22Rv1 (cell line): ENCODE measurements at regions not wholly inside any gene's neighbourhood (a gene's known extent, or its start where the extent isn't known, plus 50 kb on each side); places are given as distances from the start of the nearest gene placed in this dataset.

Source experiments
- ZFX ChIP-seq: fragments of 450-650 bp; IDR thresholded peaks from 2 replicates; pipeline ENCODE4 v1.6.1; 2017; ENCODE audit warnings: antibody characterized with exemption, borderline replicate concordance
- TF ChIP-seq, protein P1 (sequence below): fragments of 450-650 bp; IDR thresholded peaks from 2 replicates; pipeline ENCODE4 v1.5.1; 2017; ENCODE audit warnings: mild to moderate bottlenecking

DNA sequence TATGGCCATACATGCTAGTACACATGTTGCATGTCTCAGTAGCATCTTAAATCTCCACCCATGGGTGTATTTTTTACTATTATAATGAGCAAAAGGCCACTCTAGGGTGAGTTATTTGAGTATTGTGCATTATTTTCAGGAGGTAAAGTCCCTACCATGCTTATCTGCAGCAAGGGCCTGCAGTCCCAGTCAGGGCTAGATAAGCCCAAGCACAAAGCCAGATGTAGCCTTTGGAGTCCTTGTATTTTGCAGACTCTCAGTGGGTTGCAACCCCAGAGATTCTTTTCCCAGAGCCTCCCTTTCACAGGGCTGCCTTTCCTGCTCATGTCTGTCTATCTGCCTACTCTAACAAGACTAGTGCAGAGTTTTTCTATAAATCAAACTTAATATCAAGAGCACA, 295.3 kb downstream of the IPO8 start:
- TF ChIP-seq, protein P1, sequence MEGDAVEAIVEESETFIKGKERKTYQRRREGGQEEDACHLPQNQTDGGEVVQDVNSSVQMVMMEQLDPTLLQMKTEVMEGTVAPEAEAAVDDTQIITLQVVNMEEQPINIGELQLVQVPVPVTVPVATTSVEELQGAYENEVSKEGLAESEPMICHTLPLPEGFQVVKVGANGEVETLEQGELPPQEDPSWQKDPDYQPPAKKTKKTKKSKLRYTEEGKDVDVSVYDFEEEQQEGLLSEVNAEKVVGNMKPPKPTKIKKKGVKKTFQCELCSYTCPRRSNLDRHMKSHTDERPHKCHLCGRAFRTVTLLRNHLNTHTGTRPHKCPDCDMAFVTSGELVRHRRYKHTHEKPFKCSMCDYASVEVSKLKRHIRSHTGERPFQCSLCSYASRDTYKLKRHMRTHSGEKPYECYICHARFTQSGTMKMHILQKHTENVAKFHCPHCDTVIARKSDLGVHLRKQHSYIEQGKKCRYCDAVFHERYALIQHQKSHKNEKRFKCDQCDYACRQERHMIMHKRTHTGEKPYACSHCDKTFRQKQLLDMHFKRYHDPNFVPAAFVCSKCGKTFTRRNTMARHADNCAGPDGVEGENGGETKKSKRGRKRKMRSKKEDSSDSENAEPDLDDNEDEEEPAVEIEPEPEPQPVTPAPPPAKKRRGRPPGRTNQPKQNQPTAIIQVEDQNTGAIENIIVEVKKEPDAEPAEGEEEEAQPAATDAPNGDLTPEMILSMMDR: no peak
- TF ChIP-seq ZFX: no peak
